GM19328 (cell line): ENCODE measurements at regions not wholly inside any gene's neighbourhood (a gene's known extent, or its start where the extent isn't known, plus 50 kb on each side); places are given as distances from the start of the nearest gene placed in this dataset.

Experiments
- ATAC-seq: cut with Tn5 transposase; IDR thresholded peaks from one replicate; pipeline ENCODE4 v1.9.1; 2021; ENCODE audit warnings: mild to moderate bottlenecking, moderate library complexity; ENCODE audit not compliant: unreplicated experiment

GRCh38 chrX:43500246-43500645 is 155.9 kb upstream of the MAOA start:
- no peak for ATAC-seq

- ATAC-seq = no peak
These were observed 155.0 kb upstream of the MAOA start for GRCh38 chrX:43500996-43501694.

- no peak for ATAC-seq
These were observed 151.7 kb upstream of the MAOA start for GRCh38 chrX:43504394-43504793.

- ATAC-seq = no peak
These were observed 150.3 kb upstream of the MAOA start for GRCh38 chrX:43505769-43506168.

- no peak for ATAC-seq
These were observed 147.4 kb upstream of the MAOA start for GRCh38 chrX:43508694-43509093.

- ATAC-seq = no peak
These were observed 145.9 kb upstream of the MAOA start for GRCh38 chrX:43510209-43510608.

- no peak for ATAC-seq
These were observed 143.0 kb upstream of the MAOA start for GRCh38 chrX:43513085-43513484.

GRCh38 chrX:43514820-43515219 is 141.3 kb upstream of the MAOA start:
- ATAC-seq = no peak

GRCh38 chrX:43522582-43522981 is 133.5 kb upstream of the MAOA start:
- ATAC-seq = no peak

GRCh38 chrX:43525901-43526610 is 130.0 kb upstream of the MAOA start:
- no peak for ATAC-seq

GRCh38 chrX:43526878-43527277 is 129.2 kb upstream of the MAOA start:
- no peak for ATAC-seq

- ATAC-seq = no peak
These were observed 128.3 kb upstream of the MAOA start for GRCh38 chrX:43527801-43528200.

- no peak for ATAC-seq
These were observed 125.3 kb upstream of the MAOA start for GRCh38 chrX:43530837-43531236.

- no peak for ATAC-seq
These were observed 115.8 kb upstream of the MAOA start for GRCh38 chrX:43540318-43540717.

- no peak for ATAC-seq
These were observed 104.5 kb upstream of the MAOA start for GRCh38 chrX:43551590-43551989.

GRCh38 chrX:43552156-43552555 is 103.9 kb upstream of the MAOA start:
- ATAC-seq = no peak

- ATAC-seq = no peak
These were observed 103.4 kb upstream of the MAOA start for GRCh38 chrX:43552703-43553102.

GRCh38 chrX:43553257-43553656 is 102.8 kb upstream of the MAOA start:
- no peak for ATAC-seq

GRCh38 chrX:43556207-43556606 is 99.9 kb upstream of the MAOA start:
- ATAC-seq = no peak

- no peak for ATAC-seq
These were observed 98.3 kb upstream of the MAOA start for GRCh38 chrX:43557792-43558191.

GRCh38 chrX:43559644-43560043 is 96.5 kb upstream of the MAOA start:
- ATAC-seq = no peak

- ATAC-seq = no peak
These were observed 95.7 kb upstream of the MAOA start for GRCh38 chrX:43560247-43560946.
